Coronary artery (tissue), 2 donors: ENCODE measurements at regions not wholly inside any gene's neighbourhood (a gene's known extent, or its start where the extent isn't known, plus 50 kb on each side); places are given as distances from the start of the nearest gene placed in this dataset.

ENCODE experiments used
- DNase-seq: peaks from one replicate; pipeline ENCODE4 v3.0.0-alpha.2; 2017; ENCODE audit warnings: low spot score
- H3K27ac ChIP-seq, 2 donors: fragments of 200-600 bp; sonication (generic); one replicate each; pipeline ENCODE4 v1.5.1; 2016 to 2019
- H3K4me3 ChIP-seq: fragments of 200-600 bp; sonication (generic); 2 replicates; pipeline ENCODE4 v1.5.1; 2016; ENCODE audit warnings: mild to moderate bottlenecking, moderate library complexity
- CTCF ChIP-seq: fragments of 200-600 bp; sonication (generic); IDR thresholded peaks from one replicate; pipeline ENCODE4 v1.5.1; 2019; ENCODE audit warnings: antibody characterized with exemption

GRCh38 chr2:17336458-17336857 lies 181.8 kb downstream of the RAD51AP2 start:
- no peak overlapping the region for H3K4me3 ChIP-seq
- DNase-seq, result no peak
- no peak for TF ChIP-seq CTCF
- H3K27ac ChIP-seq, result no peak overlapping the region

GRCh38 chr2:17334300-17334699 lies 183.9 kb downstream of the RAD51AP2 start:
- no peak overlapping the region for H3K27ac ChIP-seq
- no peak for DNase-seq
- H3K4me3 ChIP-seq, result no peak overlapping the region
- no peak for TF ChIP-seq CTCF

GRCh38 chr2:17331636-17332035 lies 186.6 kb downstream of the RAD51AP2 start:
- no peak for TF ChIP-seq CTCF
- no peak for DNase-seq
- H3K27ac ChIP-seq, result no peak overlapping the region
- H3K4me3 ChIP-seq, result no peak overlapping the region

GRCh38 chr2:17328161-17328560 lies 190.1 kb downstream of the RAD51AP2 start:
- no peak for DNase-seq
- Histone ChIP-seq H3K27ac (no peak overlapping the region), H3K4me3 (no peak overlapping the region)
- no peak for TF ChIP-seq CTCF

- no peak for DNase-seq
- no peak overlapping the region for H3K27ac ChIP-seq
- TF ChIP-seq CTCF, result no peak
- H3K4me3 ChIP-seq, result no peak overlapping the region
Observed at GRCh38 chr2:17327649-17328048, 190.6 kb downstream of the RAD51AP2 start.

- Histone ChIP-seq H3K4me3 (no peak overlapping the region), H3K27ac (no peak overlapping the region)
- no peak for TF ChIP-seq CTCF
- DNase-seq, result no peak
Observed at GRCh38 chr2:17326717-17327116, 191.5 kb downstream of the RAD51AP2 start.

GRCh38 chr2:17323697-17324096 lies 194.5 kb downstream of the RAD51AP2 start:
- Histone ChIP-seq H3K4me3 (no peak overlapping the region), H3K27ac (no peak overlapping the region)
- DNase-seq, result no peak
- no peak for TF ChIP-seq CTCF
